H9 (cell line): ENCODE measurements at regions not wholly inside any gene's neighbourhood (a gene's known extent, or its start where the extent isn't known, plus 50 kb on each side); places are given as distances from the start of the nearest gene placed in this dataset.

Experiments
- DNase-seq: peaks from one replicate; pipeline ENCODE4 v3.0.0-alpha.2; 2017
- H2AFZ ChIP-seq: one replicate; pipeline ENCODE4 v1.6.1; 2013; ENCODE audit warnings: mild to moderate bottlenecking, low read length, control low read depth, moderate library complexity
- H2AK5ac ChIP-seq: 2 replicates; pipeline ENCODE4 v1.6.1; 2013; ENCODE audit warnings: low read length, control low read depth, mixed read lengths; ENCODE audit not compliant: insufficient read length
- H2BK120ac ChIP-seq: one replicate; pipeline ENCODE4 v1.6.1; 2013; ENCODE audit warnings: low read depth, mild to moderate bottlenecking, low read length, control low read depth, inconsistent platforms; ENCODE audit not compliant: poor library complexity, severe bottlenecking
- H2BK12ac ChIP-seq: 2 replicates; pipeline ENCODE4 v1.6.1; 2013; ENCODE audit warnings: low read length, control low read depth, mixed read lengths, low read depth; ENCODE audit not compliant: insufficient read length
- H2BK15ac ChIP-seq: 2 replicates; pipeline ENCODE4 v1.6.1; 2013; ENCODE audit warnings: low read depth, low read length, control low read depth
- H2BK20ac ChIP-seq: one replicate; pipeline ENCODE4 v1.6.1; 2013; ENCODE audit warnings: low read depth, mild to moderate bottlenecking, low read length, control low read depth, inconsistent platforms; ENCODE audit not compliant: poor library complexity, severe bottlenecking
- H2BK5ac ChIP-seq: 2 replicates; pipeline ENCODE4 v1.6.1; 2013; ENCODE audit warnings: low read length, control low read depth, mixed read lengths; ENCODE audit not compliant: insufficient read length
- H3K14ac ChIP-seq: 2 replicates; pipeline ENCODE4 v1.6.1; 2013; ENCODE audit warnings: low read length, control low read depth; ENCODE audit not compliant: insufficient read depth
- H3K18ac ChIP-seq: 2 replicates; pipeline ENCODE4 v1.6.1; 2013; ENCODE audit warnings: low read depth, mild to moderate bottlenecking, mixed read lengths, low read length, control low read depth; ENCODE audit not compliant: insufficient read length
- H3K23ac ChIP-seq: 2 replicates; pipeline ENCODE4 v1.6.1; 2013; ENCODE audit warnings: low read length, control low read depth, mixed read lengths, low read depth; ENCODE audit not compliant: insufficient read length
- H3K23me2 ChIP-seq: 2 replicates; pipeline ENCODE4 v1.6.1; 2013; ENCODE audit warnings: low read depth, mild to moderate bottlenecking, mixed read lengths, low read length, control low read depth; ENCODE audit not compliant: insufficient read length, poor library complexity, severe bottlenecking
- H3K27ac ChIP-seq: 2 replicates; pipeline ENCODE4 v1.5.1; 2013; ENCODE audit warnings: low read length, control low read depth, mixed read lengths, low read depth; ENCODE audit not compliant: insufficient read length
- H3K27me3 ChIP-seq: 2 replicates; pipeline ENCODE4 v1.6.1; 2013; ENCODE audit warnings: low read length, control low read depth, inconsistent platforms; ENCODE audit not compliant: insufficient read depth
- H3K4ac ChIP-seq: 2 replicates; pipeline ENCODE4 v1.6.1; 2013; ENCODE audit warnings: low read depth, mild to moderate bottlenecking, control low read depth, inconsistent platforms, low read length, moderate library complexity
- H3K4me1 ChIP-seq: 2 replicates; pipeline ENCODE4 v1.6.1; 2013; ENCODE audit warnings: low read length, control low read depth, inconsistent platforms; ENCODE audit not compliant: insufficient read depth
- H3K4me2 ChIP-seq: 2 replicates; pipeline ENCODE4 v1.6.1; 2013; ENCODE audit warnings: low read length, control low read depth, mixed read lengths; ENCODE audit not compliant: insufficient read length, insufficient read depth
- H3K56ac ChIP-seq: 2 replicates; pipeline ENCODE4 v1.6.1; 2013; ENCODE audit warnings: low read depth, mild to moderate bottlenecking, mixed read lengths, low read length, control low read depth; ENCODE audit not compliant: insufficient read length
- H3K79me1 ChIP-seq: 2 replicates; pipeline ENCODE4 v1.6.1; 2013; ENCODE audit warnings: low read depth, mild to moderate bottlenecking, moderate library complexity, low read length, control low read depth, inconsistent platforms; ENCODE audit not compliant: insufficient read depth, poor library complexity, severe bottlenecking
- H3K79me2 ChIP-seq: 2 replicates; pipeline ENCODE4 v1.6.1; 2013; ENCODE audit warnings: low read length, control low read depth, inconsistent platforms; ENCODE audit not compliant: insufficient read depth
- H3K9ac ChIP-seq: 2 replicates; pipeline ENCODE4 v1.6.1; 2013; ENCODE audit warnings: low read length, control low read depth, mixed read lengths; ENCODE audit not compliant: insufficient read length; ENCODE audit errors: extremely low read depth
- H3K9me3 ChIP-seq: one replicate; pipeline ENCODE4 v1.6.1; 2013; ENCODE audit warnings: low read depth, low read length, inconsistent platforms; ENCODE audit not compliant: control insufficient read depth
- H3T11ph ChIP-seq: one replicate; pipeline ENCODE4 v1.6.1; 2013; ENCODE audit warnings: mild to moderate bottlenecking, low read length, control low read depth, inconsistent platforms
- H4K20me1 ChIP-seq: one replicate; pipeline ENCODE4 v1.6.1; 2013; ENCODE audit not compliant: control insufficient read depth, insufficient read length, insufficient read depth
- H4K5ac ChIP-seq: 2 replicates; pipeline ENCODE4 v1.6.1; 2013; ENCODE audit warnings: low read depth, mild to moderate bottlenecking, mixed read lengths, low read length, control low read depth; ENCODE audit not compliant: insufficient read length
- H4K8ac ChIP-seq: replicated peaks from 2 replicates; pipeline ENCODE4 v1.6.1; 2013; ENCODE audit warnings: low read length, control low read depth, mixed read lengths, low read depth; ENCODE audit not compliant: insufficient read length
- H4K91ac ChIP-seq: 2 replicates; pipeline ENCODE4 v1.6.1; 2013; ENCODE audit warnings: low read depth, mild to moderate bottlenecking, moderate library complexity, mixed read lengths, low read length, control low read depth; ENCODE audit not compliant: insufficient read length
- H3K27ac Mint-ChIP-seq, 3 experiments: 2 replicates in 2 of 3; 3 replicates in 1 of 3; pipeline ENCODE4 v1.8.0; 2020 to 2021; ENCODE audit warnings: mixed read lengths in 3 of 3, mild to moderate bottlenecking in 1 of 3, moderate library complexity in 1 of 3
- H3K27me3 Mint-ChIP-seq: 2 replicates; pipeline ENCODE4 v1.8.0; 2021; ENCODE audit warnings: low read depth, mild to moderate bottlenecking, moderate library complexity, mixed read lengths
- H3K36me3 Mint-ChIP-seq, 3 experiments: 2 replicates in 2 of 3; 3 replicates in 1 of 3; pipeline ENCODE4 v1.8.0; 2020 to 2021; ENCODE audit warnings: low read depth in 3 of 3, mixed read lengths in 3 of 3; ENCODE audit not compliant: insufficient read depth in 1 of 3
- H3K4me1 Mint-ChIP-seq, 2 experiments: 2 replicates each; pipeline ENCODE4 v1.8.0; 2020; ENCODE audit warnings: mixed read lengths in 2 of 2
- H3K4me3 Mint-ChIP-seq, 2 experiments: 2 replicates in 1 of 2; 3 replicates in 1 of 2; pipeline ENCODE4 v1.8.0; 2020 to 2021; ENCODE audit warnings: mild to moderate bottlenecking in 2 of 2, mixed read lengths in 2 of 2, moderate library complexity in 1 of 2
- H3K9me3 Mint-ChIP-seq, 2 experiments: 2 replicates in 1 of 2; 3 replicates in 1 of 2; pipeline ENCODE4 v1.8.0; 2020; ENCODE audit warnings: mild to moderate bottlenecking in 2 of 2, mixed read lengths in 2 of 2, moderate library complexity in 1 of 2
- CTCF ChIP-seq: fragments of 200-600 bp; sonication (generic); conservative IDR thresholded peaks from 3 replicates; pipeline ENCODE4 v1.8.0; 2021; ENCODE audit warnings: antibody characterized with exemption, mild to moderate bottlenecking
- WGBS: extraction: QIAGEN DNeasy Blood & Tissue Kit; methylation state at CpG from one replicate; pipeline ENCODE4 v1.1.7; 2013; ENCODE audit warnings: missing lambda C conversion rate, low lambda C conversion rate, mixed read lengths; ENCODE audit not compliant: insufficient read length; ENCODE audit errors: extremely low coverage; 5-methylcytosine and 5-hydroxymethylcytosine counted together

DNA sequence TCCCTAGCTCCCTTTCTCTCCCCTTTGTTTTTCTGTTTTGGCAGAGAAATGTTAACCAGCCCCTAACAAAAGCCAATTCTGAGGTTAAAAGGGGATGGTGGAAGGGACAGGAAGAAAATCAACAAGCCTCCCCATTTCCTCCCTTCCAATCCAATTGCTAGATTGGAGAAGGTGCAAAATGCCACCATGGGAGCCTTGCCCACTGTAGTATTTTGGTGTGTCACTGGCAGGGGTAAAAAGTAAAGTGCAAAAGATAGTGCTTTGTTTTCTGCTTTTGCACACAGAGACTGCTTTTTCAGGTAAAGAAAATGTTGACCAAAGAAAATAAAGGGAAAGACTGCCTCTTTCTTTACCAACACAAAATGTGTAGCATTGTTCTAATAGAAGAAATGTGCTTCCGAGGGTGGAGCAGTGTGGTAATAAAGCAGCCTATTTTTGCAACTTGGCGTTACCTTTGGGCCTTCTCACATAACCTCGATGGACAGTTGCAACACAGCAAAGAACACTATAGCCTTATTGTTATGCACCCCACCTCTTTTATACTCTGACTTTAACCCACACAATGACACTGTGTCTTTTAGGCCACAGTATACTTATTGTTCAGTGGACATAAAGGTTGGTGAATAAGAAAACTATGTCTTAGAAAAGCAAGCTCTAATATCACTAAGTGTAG, 861.8 kb downstream of the BCL11A start:
- no peak overlapping the region for H2AFZ ChIP-seq
- H3K4me1 ChIP-seq: no peaks in the 10 kb centered on the region
- no peak overlapping the region for H4K5ac ChIP-seq
- H3K56ac ChIP-seq: no peak overlapping the region
- no peaks in the 10 kb centered on the region for H3K79me1 ChIP-seq
- no peaks in the 10 kb centered on the region; a peak in 1 of 7 replicates for H3K36me3 Mint-ChIP-seq
- H3K27ac ChIP-seq: no peak overlapping the region
- H2BK12ac ChIP-seq: no peak overlapping the region
- H3K23ac ChIP-seq: no peak overlapping the region
- no peak overlapping the region for H2BK5ac ChIP-seq
- H3K4me2 ChIP-seq: no peak overlapping the region
- no peak overlapping the region for H2AK5ac ChIP-seq
- H4K20me1 ChIP-seq: no peaks in the 10 kb centered on the region
- H2BK20ac ChIP-seq: no peak overlapping the region
- H3K9ac ChIP-seq: no peak overlapping the region
- DNase-seq: no peak
- H4K91ac ChIP-seq: no peak overlapping the region
- no peaks in the 10 kb centered on the region for H3K9me3 ChIP-seq
- no peaks in the 10 kb centered on the region for H3K79me2 ChIP-seq
- no peaks in the 10 kb centered on the region for H3K27me3 ChIP-seq
- H2BK15ac ChIP-seq: no peak overlapping the region
- peaks cover 8 to 12% of the 10 kb centered on the region in 2 experiments for H3K4me1 Mint-ChIP-seq
- H3K9me3 Mint-ChIP-seq: peaks cover 4% of the 10 kb centered on the region in 2 experiments; a peak in 2 of 5 replicates
- no peak overlapping the region for H3K27ac Mint-ChIP-seq
- H3K27me3 Mint-ChIP-seq: no peaks in the 10 kb centered on the region
- TF ChIP-seq CTCF: no peak
- H3K14ac ChIP-seq: no peak overlapping the region
- no peak overlapping the region for H3K4ac ChIP-seq
- H3K4me3 Mint-ChIP-seq: no peak overlapping the region
- WGBS: no CpG with 5 or more reads among the region's 3 CpGs
- no peak overlapping the region for H4K8ac ChIP-seq
- H2BK120ac ChIP-seq: no peak overlapping the region
- H3K23me2 ChIP-seq: no peaks in the 10 kb centered on the region
- H3T11ph ChIP-seq: no peak overlapping the region
- no peak overlapping the region for H3K18ac ChIP-seq
